Transverse colon (tissue), 4 donors: ENCODE measurements at regions not wholly inside any gene's neighbourhood (a gene's known extent, or its start where the extent isn't known, plus 50 kb on each side); places are given as distances from the start of the nearest gene placed in this dataset.

Experiments used
- DNase-seq: peaks from one replicate; pipeline ENCODE4 v3.0.0-alpha.2; 2019
- H3K27ac ChIP-seq, 4 donors: fragments of 200-600 bp; sonication (generic); 2 replicates each; pipeline ENCODE4 v1.5.1; 2016 to 2018; ENCODE audit warnings: inconsistent platforms in 4 of 4
- H3K27me3 ChIP-seq: fragments of 200-600 bp; sonication (generic); 2 replicates; pipeline ENCODE4 v1.5.1; 2017; ENCODE audit warnings: inconsistent platforms
- H3K36me3 ChIP-seq, 4 donors: fragments of 200-600 bp; sonication (generic); 2 replicates each; pipeline ENCODE4 v1.5.1; 2017 to 2019; ENCODE audit warnings: inconsistent platforms in 4 of 4
- H3K4me1 ChIP-seq, 4 donors: fragments of 200-600 bp; sonication (generic); 2 replicates each; pipeline ENCODE4 v1.5.1; 2017 to 2020; ENCODE audit warnings: inconsistent platforms in 4 of 4
- H3K4me3 ChIP-seq, 4 donors: fragments of 200-600 bp; sonication (generic); 1 replicate in 1 of 4; 2 replicates in 3 of 4; pipeline versions ENCODE4 v1.5.1 to v1.6.1; 2017 to 2019; ENCODE audit warnings: inconsistent platforms in 4 of 4
- H3K9me3 ChIP-seq, 2 donors: fragments of 200-600 bp; sonication (generic); 2 replicates each; pipeline ENCODE4 v1.5.1; 2017 to 2019; ENCODE audit warnings: inconsistent platforms in 2 of 2
- EP300 ChIP-seq: sonication (generic); formaldehyde crosslinking; IDR thresholded peaks from one replicate; pipeline ENCODE4 v1.6.1; 2017; ENCODE audit warnings: antibody characterized with exemption, low read depth
- POLR2A ChIP-seq: fragments of 450-650 bp; IDR thresholded peaks from one replicate; pipeline ENCODE4 v1.6.1; 2016; ENCODE audit warnings: antibody characterized with exemption, mild to moderate bottlenecking, moderate library complexity
- POLR2AphosphoS5 ChIP-seq, 3 donors: sonication (generic); formaldehyde crosslinking; IDR thresholded peaks; one replicate each; pipeline ENCODE4 v1.6.1; 2016; ENCODE audit warnings: antibody characterized with exemption in 3 of 3
- WGBS, 2 donors: methylation state at CpG; one replicate each; pipeline ENCODE4 v1.1.5; 2018; ENCODE audit warnings: low coverage in 1 of 2; 5-methylcytosine and 5-hydroxymethylcytosine counted together
- in situ Hi-C, 4 donors: fragments of 200-750 bp; cut with MboI; loops; one replicate each; pipeline versions ENCODE4 v1.15.0 to v1.15.1; 2017; ENCODE audit warnings: low sequenced_read_pairs in 3 of 4, low pct_ligation_motif_present in 1 of 4, low pct_unique_long_range_greater_than_20kb in 1 of 4
- intact Hi-C: fragments of 100-400 bp; cut with DNase I; formaldehyde crosslinking; loops from one replicate; pipeline ENCODE4 v1.15.1; 2023; ENCODE audit warnings: low total_unique reads
- TF ChIP-seq, protein P1 (sequence below), 5 experiments: fragments of 200-600 bp in 3 of 5; fragments of 450-650 bp in 2 of 5; sonication (generic) in 3 of 5; IDR thresholded peaks; 1 replicate in 2 of 5; 2 replicates in 3 of 5; pipeline ENCODE4 v1.5.1; 2016 to 2017; ENCODE audit warnings: antibody characterized with exemption in 5 of 5, inconsistent platforms in 3 of 5, mild to moderate bottlenecking in 2 of 5, moderate library complexity in 1 of 5

DNA sequence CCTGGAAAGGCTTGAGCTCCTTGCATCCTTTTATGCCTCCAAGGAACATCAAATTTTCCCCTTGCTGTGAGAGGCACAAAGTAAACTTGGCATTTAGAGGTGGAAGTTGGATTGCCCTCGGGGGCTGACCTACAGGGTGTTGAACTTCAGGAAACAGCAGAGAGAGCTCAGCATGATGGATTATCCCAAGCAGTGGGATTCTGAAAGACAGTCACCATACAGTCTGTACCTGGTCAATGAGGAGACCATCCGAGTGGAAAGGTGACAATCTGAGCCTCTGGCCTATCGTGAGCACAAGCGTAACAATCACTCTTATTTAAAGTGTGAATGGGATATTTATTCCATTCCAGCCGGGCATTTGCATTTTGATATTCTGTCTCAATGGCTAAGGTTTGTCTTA, 105.6 kb upstream of the NECTIN3 start:
- H3K27me3 ChIP-seq = no peaks in the 10 kb centered on the region
- H3K4me3 ChIP-seq = no peak overlapping the region
- no peak for DNase-seq
- TF ChIP-seq EP300 = no peak
- TF ChIP-seq, protein P1, sequence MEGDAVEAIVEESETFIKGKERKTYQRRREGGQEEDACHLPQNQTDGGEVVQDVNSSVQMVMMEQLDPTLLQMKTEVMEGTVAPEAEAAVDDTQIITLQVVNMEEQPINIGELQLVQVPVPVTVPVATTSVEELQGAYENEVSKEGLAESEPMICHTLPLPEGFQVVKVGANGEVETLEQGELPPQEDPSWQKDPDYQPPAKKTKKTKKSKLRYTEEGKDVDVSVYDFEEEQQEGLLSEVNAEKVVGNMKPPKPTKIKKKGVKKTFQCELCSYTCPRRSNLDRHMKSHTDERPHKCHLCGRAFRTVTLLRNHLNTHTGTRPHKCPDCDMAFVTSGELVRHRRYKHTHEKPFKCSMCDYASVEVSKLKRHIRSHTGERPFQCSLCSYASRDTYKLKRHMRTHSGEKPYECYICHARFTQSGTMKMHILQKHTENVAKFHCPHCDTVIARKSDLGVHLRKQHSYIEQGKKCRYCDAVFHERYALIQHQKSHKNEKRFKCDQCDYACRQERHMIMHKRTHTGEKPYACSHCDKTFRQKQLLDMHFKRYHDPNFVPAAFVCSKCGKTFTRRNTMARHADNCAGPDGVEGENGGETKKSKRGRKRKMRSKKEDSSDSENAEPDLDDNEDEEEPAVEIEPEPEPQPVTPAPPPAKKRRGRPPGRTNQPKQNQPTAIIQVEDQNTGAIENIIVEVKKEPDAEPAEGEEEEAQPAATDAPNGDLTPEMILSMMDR (IDR thresholded peaks at IDR 0.05) = no peak
- no peak for TF ChIP-seq POLR2AphosphoS5 (IDR thresholded peaks at IDR 0.05)
- no peak for TF ChIP-seq POLR2A
- WGBS, 2 donors = 91 to 94% methylated on average over 5 of the region's 5 CpGs
- no peaks in the 10 kb centered on the region for H3K36me3 ChIP-seq
- intact Hi-C loops (no loop called here), in situ Hi-C loops (no loop called here)
- no peaks in the 10 kb centered on the region for H3K4me1 ChIP-seq
- no peak overlapping the region for H3K27ac ChIP-seq
- peaks cover 3 to 13% of the 10 kb centered on the region in 2 donors for H3K9me3 ChIP-seq

GRCh38 chr3:110966966-110967663, 104.5 kb upstream of the NECTIN3 start:
- in situ Hi-C loops (no loop called here), intact Hi-C loops (no loop called here)
- Histone ChIP-seq H3K9me3 (peaks cover 3 to 13% of the 10 kb centered on the region in 2 donors), H3K27ac (no peak overlapping the region), H3K27me3 (no peaks in the 10 kb centered on the region), H3K36me3 (no peaks in the 10 kb centered on the region), H3K4me3 (no peak overlapping the region), H3K4me1 (no peaks in the 10 kb centered on the region)
- 83 to 92% methylated on average over 3 of the region's 3 CpGs for WGBS, 2 donors
- TF ChIP-seq POLR2AphosphoS5 (IDR thresholded peaks at IDR 0.05) (no peak), POLR2A (no peak), EP300 (no peak)
- TF ChIP-seq, protein P1 (IDR thresholded peaks at IDR 0.05) = no peak
- DNase-seq = no peak

DNA sequence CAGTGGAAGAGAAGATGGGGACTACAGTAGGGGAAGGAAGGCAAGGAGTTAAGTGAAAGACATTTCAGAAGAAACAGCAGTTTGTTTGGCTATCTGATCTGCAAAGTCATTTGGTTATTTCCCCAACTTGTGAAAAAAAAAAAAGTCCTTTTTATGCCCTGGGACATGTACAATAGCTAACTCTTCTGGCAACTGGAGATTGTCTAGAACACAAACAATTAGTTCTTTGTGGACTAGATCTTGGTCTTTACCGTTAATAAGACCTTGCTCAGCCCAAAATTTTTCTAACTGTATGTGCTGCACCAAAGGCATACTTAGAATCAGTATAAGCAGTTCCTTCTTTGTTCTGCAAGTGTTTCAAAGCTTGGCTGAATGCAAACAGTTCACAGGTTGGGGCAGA, 103.5 kb upstream of the NECTIN3 start:
- intact Hi-C loops (no loop called here), in situ Hi-C loops (no loop called here)
- no peak for DNase-seq
- peaks cover 3 to 16% of the 10 kb centered on the region in 2 donors for H3K9me3 ChIP-seq
- H3K36me3 ChIP-seq = no peaks in the 10 kb centered on the region
- no peaks in the 10 kb centered on the region for H3K27me3 ChIP-seq
- H3K4me1 ChIP-seq = no peaks in the 10 kb centered on the region
- H3K27ac ChIP-seq = no peak overlapping the region
- WGBS, 2 donors = 43 to 77% methylated on average over 1 of the region's 1 CpG
- TF ChIP-seq, protein P1 (IDR thresholded peaks at IDR 0.05) = no peak
- no peak for TF ChIP-seq POLR2A
- no peak for TF ChIP-seq EP300
- TF ChIP-seq POLR2AphosphoS5 (IDR thresholded peaks at IDR 0.05) = no peak
- H3K4me3 ChIP-seq = no peak overlapping the region

GRCh38 chr3:110969229-110970211, 102.1 kb upstream of the NECTIN3 start:
- TF ChIP-seq EP300 = no peak
- no peak for DNase-seq
- no peak overlapping the region for H3K27ac ChIP-seq
- intact Hi-C loops = no loop called here
- H3K4me3 ChIP-seq = no peak overlapping the region
- WGBS, 2 donors = 89 to 94% methylated on average over 3 to 19 of the region's 19 CpGs
- H3K27me3 ChIP-seq = no peaks in the 10 kb centered on the region
- H3K9me3 ChIP-seq = peaks cover 3 to 16% of the 10 kb centered on the region in 2 donors
- no peaks in the 10 kb centered on the region for H3K36me3 ChIP-seq
- no peaks in the 10 kb centered on the region for H3K4me1 ChIP-seq
- in situ Hi-C loops = no loop called here
